ENCODE measurements at regions not wholly inside any gene's neighbourhood (a gene's known extent, or its start where the extent isn't known, plus 50 kb on each side); places are given as distances from the start of the nearest gene placed in this dataset.

DNA sequence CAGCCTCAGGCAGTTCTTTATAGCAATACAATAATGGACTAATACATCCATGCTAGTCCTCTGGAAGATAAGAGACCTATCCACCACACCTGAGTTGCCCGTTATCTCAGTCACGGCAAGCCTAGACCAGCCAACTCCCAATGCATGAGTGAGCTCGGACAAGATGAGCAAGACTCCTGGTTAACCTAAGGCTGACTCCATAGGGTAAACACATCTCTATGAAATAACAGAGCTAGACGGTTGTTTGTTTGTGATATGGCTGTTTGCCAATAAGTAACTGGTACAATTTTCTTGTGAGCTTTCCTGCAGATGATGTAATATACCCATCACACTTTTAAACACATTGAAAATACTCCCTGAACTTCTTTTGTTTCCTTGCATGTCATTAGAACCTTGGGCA is 70.6 kb upstream of the PHACTR1 start:
- TF ChIP-seq, protein P1, sequence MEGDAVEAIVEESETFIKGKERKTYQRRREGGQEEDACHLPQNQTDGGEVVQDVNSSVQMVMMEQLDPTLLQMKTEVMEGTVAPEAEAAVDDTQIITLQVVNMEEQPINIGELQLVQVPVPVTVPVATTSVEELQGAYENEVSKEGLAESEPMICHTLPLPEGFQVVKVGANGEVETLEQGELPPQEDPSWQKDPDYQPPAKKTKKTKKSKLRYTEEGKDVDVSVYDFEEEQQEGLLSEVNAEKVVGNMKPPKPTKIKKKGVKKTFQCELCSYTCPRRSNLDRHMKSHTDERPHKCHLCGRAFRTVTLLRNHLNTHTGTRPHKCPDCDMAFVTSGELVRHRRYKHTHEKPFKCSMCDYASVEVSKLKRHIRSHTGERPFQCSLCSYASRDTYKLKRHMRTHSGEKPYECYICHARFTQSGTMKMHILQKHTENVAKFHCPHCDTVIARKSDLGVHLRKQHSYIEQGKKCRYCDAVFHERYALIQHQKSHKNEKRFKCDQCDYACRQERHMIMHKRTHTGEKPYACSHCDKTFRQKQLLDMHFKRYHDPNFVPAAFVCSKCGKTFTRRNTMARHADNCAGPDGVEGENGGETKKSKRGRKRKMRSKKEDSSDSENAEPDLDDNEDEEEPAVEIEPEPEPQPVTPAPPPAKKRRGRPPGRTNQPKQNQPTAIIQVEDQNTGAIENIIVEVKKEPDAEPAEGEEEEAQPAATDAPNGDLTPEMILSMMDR (IDR thresholded peaks at IDR 0.05), result no peak
- no peaks in the 10 kb centered on the region for H3K9me3 ChIP-seq (ENCODE audit: control insufficient read depth, low read length)
- H3K4me3 ChIP-seq (ENCODE audit: low read depth, low read length), result no peak overlapping the region

GRCh38 chr6:12648171-12648570 is 68.4 kb upstream of the PHACTR1 start:
- Histone ChIP-seq H3K27me3 (ENCODE audit: control insufficient read depth, insufficient read depth, low read length) (no peaks in the 10 kb centered on the region), H3K9ac (no peak overlapping the region), H3K4me2 (ENCODE audit: low read length) (no peak overlapping the region), H2AFZ (no peak overlapping the region), H3K4me3 (ENCODE audit: low read depth, low read length) (no peak overlapping the region), H3K27ac (no peak overlapping the region), H3K79me2 (no peaks in the 10 kb centered on the region), H3K4me1 (no peaks in the 10 kb centered on the region), H3K36me3 (ENCODE audit: control insufficient read depth, insufficient read depth, low read length) (no peaks in the 10 kb centered on the region), H3K9me3 (ENCODE audit: control insufficient read depth, low read length) (no peaks in the 10 kb centered on the region)
- TF ChIP-seq, protein P1 (IDR thresholded peaks at IDR 0.05), result no peak

More for the DNA sequence above, 70.6 kb upstream of the PHACTR1 start:
- no peak overlapping the region for H3K4me2 ChIP-seq (ENCODE audit: low read length)
- no peak overlapping the region for H3K9ac ChIP-seq
- H3K27ac ChIP-seq, result no peak overlapping the region
- no peaks in the 10 kb centered on the region for H3K27me3 ChIP-seq (ENCODE audit: control insufficient read depth, insufficient read depth, low read length)
- H2AFZ ChIP-seq, result no peak overlapping the region
- H3K4me1 ChIP-seq, result no peaks in the 10 kb centered on the region
- H3K36me3 ChIP-seq (ENCODE audit: control insufficient read depth, insufficient read depth, low read length), result no peaks in the 10 kb centered on the region
- no peaks in the 10 kb centered on the region for H3K79me2 ChIP-seq

DNA sequence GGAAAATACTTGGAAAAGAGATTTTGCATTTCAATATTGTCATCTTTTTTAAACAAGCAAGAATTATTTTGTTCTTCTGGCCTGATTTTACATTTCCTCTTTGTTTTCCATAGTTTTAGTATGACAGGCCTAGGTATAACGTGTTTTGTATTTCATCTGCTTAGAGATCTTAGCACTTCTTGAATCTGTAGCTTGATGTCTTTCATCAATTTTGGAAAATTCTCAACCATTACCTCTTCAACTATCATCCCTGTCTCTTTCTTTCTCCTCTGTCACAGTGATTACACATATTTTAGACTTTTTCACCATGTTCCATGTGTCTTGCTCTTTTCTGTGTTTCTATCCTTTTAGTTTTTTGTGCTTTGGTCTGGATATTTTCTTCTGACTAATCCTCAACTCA is 67.2 kb upstream of the PHACTR1 start:
- Histone ChIP-seq H3K9ac (no peak overlapping the region), H3K4me2 (ENCODE audit: low read length) (no peak overlapping the region), H3K27ac (no peak overlapping the region), H3K27me3 (ENCODE audit: control insufficient read depth, insufficient read depth, low read length) (no peaks in the 10 kb centered on the region), H3K4me3 (ENCODE audit: low read depth, low read length) (no peak overlapping the region), H3K36me3 (ENCODE audit: control insufficient read depth, insufficient read depth, low read length) (no peaks in the 10 kb centered on the region), H3K4me1 (no peaks in the 10 kb centered on the region), H2AFZ (no peak overlapping the region), H3K79me2 (no peaks in the 10 kb centered on the region), H3K9me3 (ENCODE audit: control insufficient read depth, low read length) (no peaks in the 10 kb centered on the region)
- TF ChIP-seq, protein P1 (IDR thresholded peaks at IDR 0.05), result no peak

DNA sequence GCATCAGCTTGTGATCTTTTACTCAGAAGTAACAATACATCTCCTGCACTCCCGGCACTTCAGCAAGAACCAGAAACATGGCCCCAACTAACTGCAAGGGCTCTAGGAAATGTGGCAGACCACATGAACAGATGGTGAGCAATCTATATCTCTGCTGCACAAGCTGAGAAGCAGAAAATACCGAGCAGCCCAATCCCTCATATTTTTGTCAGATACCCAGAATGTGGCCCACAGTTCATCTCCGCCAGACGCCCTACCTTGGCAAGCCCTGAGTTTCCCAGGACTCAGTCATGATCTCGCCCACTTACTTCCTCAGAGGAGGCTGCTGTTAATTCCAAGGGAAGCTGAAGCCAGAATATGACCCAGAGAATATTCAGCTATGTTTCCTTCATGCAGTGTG is 63.1 kb upstream of the PHACTR1 start:
- Histone ChIP-seq H3K9me3 (ENCODE audit: control insufficient read depth, low read length) (no peaks in the 10 kb centered on the region), H3K9ac (no peak overlapping the region), H3K79me2 (no peaks in the 10 kb centered on the region), H3K27me3 (ENCODE audit: control insufficient read depth, insufficient read depth, low read length) (no peaks in the 10 kb centered on the region), H2AFZ (no peak overlapping the region), H3K27ac (no peak overlapping the region), H3K4me1 (no peaks in the 10 kb centered on the region), H3K4me2 (ENCODE audit: low read length) (no peak overlapping the region), H3K4me3 (ENCODE audit: low read depth, low read length) (no peak overlapping the region), H3K36me3 (ENCODE audit: control insufficient read depth, insufficient read depth, low read length) (no peaks in the 10 kb centered on the region)
- TF ChIP-seq, protein P1 (IDR thresholded peaks at IDR 0.05), result no peak

GRCh38 chr6:12654107-12654506 is 62.5 kb upstream of the PHACTR1 start:
- TF ChIP-seq, protein P1 (IDR thresholded peaks at IDR 0.05), result no peak
- Histone ChIP-seq H3K27ac (no peak overlapping the region), H3K9ac (no peak overlapping the region), H3K9me3 (ENCODE audit: control insufficient read depth, low read length) (no peaks in the 10 kb centered on the region), H3K4me3 (ENCODE audit: low read depth, low read length) (no peak overlapping the region), H3K79me2 (no peaks in the 10 kb centered on the region), H3K4me2 (ENCODE audit: low read length) (no peak overlapping the region), H3K4me1 (no peaks in the 10 kb centered on the region), H3K27me3 (ENCODE audit: control insufficient read depth, insufficient read depth, low read length) (no peaks in the 10 kb centered on the region), H2AFZ (no peak overlapping the region), H3K36me3 (ENCODE audit: control insufficient read depth, insufficient read depth, low read length) (no peaks in the 10 kb centered on the region)
